ENCODE measurements at regions not wholly inside any gene's neighbourhood (a gene's known extent, or its start where the extent isn't known, plus 50 kb on each side); places are given as distances from the start of the nearest gene placed in this dataset.

DNA sequence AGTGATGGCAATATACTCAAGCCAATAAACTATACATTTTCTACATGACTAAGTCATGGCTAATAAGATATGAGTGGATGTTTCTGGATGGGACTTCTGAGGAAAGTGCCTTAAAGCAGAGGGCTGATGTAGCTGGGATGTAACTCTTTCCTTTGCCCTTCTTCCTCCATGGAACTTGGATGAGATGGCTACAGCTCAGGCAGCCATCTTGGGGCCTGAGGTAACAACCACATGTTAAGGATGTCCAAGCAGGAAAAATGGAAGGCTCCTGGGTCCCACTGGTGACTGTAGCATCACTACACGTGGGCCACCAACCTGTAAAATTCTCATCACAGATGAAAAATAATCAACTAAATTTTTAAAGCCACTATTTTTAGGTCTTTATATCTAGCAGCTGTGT, 54.4 kb upstream of the GRIP1 start:
- Histone ChIP-seq H3K36me3 (ENCODE audit: control insufficient read depth in 5 of 5, insufficient read depth in 5 of 5, low read length in 5 of 5) (no peaks in the 10 kb centered on the region), H3K9me3 (ENCODE audit: control insufficient read depth in 5 of 5, low read length in 5 of 5) (no peaks in the 10 kb centered on the region), H3K4me1 (ENCODE audit: control insufficient read depth in 5 of 5, insufficient read depth in 5 of 5, low read length in 5 of 5) (no peaks in the 10 kb centered on the region), H3K9ac (ENCODE audit: low read length in 5 of 5) (no peak overlapping the region), H3K4me3 (ENCODE audit: low read depth in 1 of 5, low read length in 5 of 5) (no peak overlapping the region), H3K27ac (ENCODE audit: low read depth, low read length) (no peak overlapping the region), H3K27me3 (ENCODE audit: control insufficient read depth in 5 of 5, insufficient read depth in 4 of 5, low read length in 5 of 5) (no peaks in the 10 kb centered on the region)

DNA sequence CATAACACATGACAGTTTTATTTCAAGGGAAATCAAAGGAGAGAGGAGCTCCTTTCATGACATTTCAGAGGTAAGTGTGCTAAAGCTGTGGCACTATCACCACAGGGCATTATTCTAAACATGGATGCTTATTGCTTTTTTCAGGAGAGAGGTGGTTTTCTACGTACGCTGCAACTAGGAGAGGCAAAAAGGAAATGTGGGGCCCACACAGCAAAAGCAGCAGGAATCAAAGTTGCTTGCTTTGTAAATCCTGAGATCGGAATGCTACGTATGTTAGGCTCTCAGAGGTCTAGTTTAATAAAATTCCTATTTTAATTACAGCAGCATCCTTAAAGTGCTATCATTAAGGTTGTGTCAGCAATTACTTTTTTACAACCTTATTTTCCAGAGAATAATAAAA, 55.0 kb upstream of the GRIP1 start:
- Histone ChIP-seq H3K4me1 (ENCODE audit: control insufficient read depth in 5 of 5, insufficient read depth in 5 of 5, low read length in 5 of 5) (no peaks in the 10 kb centered on the region), H3K9me3 (ENCODE audit: control insufficient read depth in 5 of 5, low read length in 5 of 5) (no peaks in the 10 kb centered on the region), H3K36me3 (ENCODE audit: control insufficient read depth in 5 of 5, insufficient read depth in 5 of 5, low read length in 5 of 5) (no peaks in the 10 kb centered on the region), H3K27me3 (ENCODE audit: control insufficient read depth in 5 of 5, insufficient read depth in 4 of 5, low read length in 5 of 5) (no peaks in the 10 kb centered on the region), H3K9ac (ENCODE audit: low read length in 5 of 5) (no peak overlapping the region), H3K27ac (ENCODE audit: low read depth, low read length) (no peak overlapping the region), H3K4me3 (ENCODE audit: low read depth in 1 of 5, low read length in 5 of 5) (no peak overlapping the region)

DNA sequence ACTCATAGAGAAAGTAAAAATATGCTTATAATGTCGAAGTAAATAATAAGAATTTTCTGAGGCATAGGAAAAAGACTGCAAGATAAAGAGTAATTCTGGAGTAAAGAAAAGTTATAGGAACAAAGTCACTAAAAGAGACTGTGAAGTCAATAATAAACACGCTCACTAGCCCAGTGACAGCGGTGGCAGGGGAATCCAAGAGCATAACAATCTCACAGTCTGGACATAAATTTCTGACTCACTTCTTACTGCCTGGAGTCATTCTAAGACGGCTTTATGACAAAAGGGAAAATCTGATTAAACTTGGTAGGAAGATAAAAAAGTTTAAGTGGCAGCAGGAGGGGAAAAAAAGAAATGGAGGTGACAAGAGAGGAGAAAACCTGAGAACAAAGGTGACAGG, 56.4 kb upstream of the GRIP1 start:
- no peak overlapping the region for H3K27ac ChIP-seq (ENCODE audit: low read depth, low read length)
- no peaks in the 10 kb centered on the region for H3K4me1 ChIP-seq (ENCODE audit: control insufficient read depth in 5 of 5, insufficient read depth in 5 of 5, low read length in 5 of 5)
- no peaks in the 10 kb centered on the region for H3K27me3 ChIP-seq (ENCODE audit: control insufficient read depth in 5 of 5, insufficient read depth in 4 of 5, low read length in 5 of 5)
- H3K36me3 ChIP-seq (ENCODE audit: control insufficient read depth in 5 of 5, insufficient read depth in 5 of 5, low read length in 5 of 5): no peaks in the 10 kb centered on the region
- H3K9ac ChIP-seq (ENCODE audit: low read length in 5 of 5): no peak overlapping the region
- H3K9me3 ChIP-seq (ENCODE audit: control insufficient read depth in 5 of 5, low read length in 5 of 5): no peaks in the 10 kb centered on the region
- no peak overlapping the region for H3K4me3 ChIP-seq (ENCODE audit: low read depth in 1 of 5, low read length in 5 of 5)

DNA sequence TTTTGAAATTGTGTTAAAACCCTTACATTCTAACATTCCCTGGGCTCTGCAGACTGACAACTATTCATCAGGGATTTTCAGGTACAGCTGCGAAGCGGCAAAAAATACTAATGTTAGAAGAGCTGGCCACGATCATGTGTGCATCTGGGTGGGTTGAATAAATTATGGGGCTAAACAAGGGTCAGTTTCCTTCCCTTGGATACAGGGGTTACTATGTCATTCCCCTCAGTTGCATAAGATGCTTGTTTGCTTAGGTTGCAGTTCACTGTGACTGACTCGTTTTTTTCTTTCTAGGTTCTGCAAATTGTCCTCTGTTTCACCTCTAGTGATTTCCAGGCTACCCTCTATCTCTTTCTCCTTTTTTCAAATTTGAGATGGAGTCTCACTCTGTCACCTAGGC, 58.1 kb upstream of the GRIP1 start:
- H3K4me3 ChIP-seq (ENCODE audit: low read depth in 1 of 5, low read length in 5 of 5): no peak overlapping the region
- no peaks in the 10 kb centered on the region for H3K9me3 ChIP-seq (ENCODE audit: control insufficient read depth in 5 of 5, low read length in 5 of 5)
- H3K36me3 ChIP-seq (ENCODE audit: control insufficient read depth in 5 of 5, insufficient read depth in 5 of 5, low read length in 5 of 5): no peaks in the 10 kb centered on the region
- H3K27ac ChIP-seq (ENCODE audit: low read depth, low read length): no peak overlapping the region
- H3K9ac ChIP-seq (ENCODE audit: low read length in 5 of 5): no peak overlapping the region
- no peaks in the 10 kb centered on the region for H3K4me1 ChIP-seq (ENCODE audit: control insufficient read depth in 5 of 5, insufficient read depth in 5 of 5, low read length in 5 of 5)
- no peaks in the 10 kb centered on the region for H3K27me3 ChIP-seq (ENCODE audit: control insufficient read depth in 5 of 5, insufficient read depth in 4 of 5, low read length in 5 of 5)

DNA sequence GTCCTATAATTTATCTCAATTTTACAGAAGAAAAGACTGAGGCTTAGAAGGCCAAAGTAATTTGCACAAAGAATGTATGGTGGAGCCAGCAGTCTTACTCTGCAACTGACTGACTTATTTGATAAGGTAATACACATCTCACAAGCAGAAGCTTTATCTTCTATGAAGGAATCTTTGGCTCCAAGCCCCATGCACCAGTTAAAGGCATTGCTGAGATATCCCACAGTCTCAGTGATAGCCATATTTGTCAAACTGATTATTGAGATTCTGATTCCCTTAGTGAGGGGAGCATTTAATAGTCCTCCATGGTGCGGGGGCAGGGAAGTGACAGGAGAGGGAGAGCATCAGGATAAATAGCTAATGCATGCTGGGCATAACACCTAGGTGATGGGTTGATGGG, 60.4 kb upstream of the GRIP1 start:
- Histone ChIP-seq H3K36me3 (ENCODE audit: control insufficient read depth in 5 of 5, insufficient read depth in 5 of 5, low read length in 5 of 5) (no peaks in the 10 kb centered on the region), H3K27ac (ENCODE audit: low read depth, low read length) (no peak overlapping the region), H3K27me3 (ENCODE audit: control insufficient read depth in 5 of 5, insufficient read depth in 4 of 5, low read length in 5 of 5) (no peaks in the 10 kb centered on the region), H3K4me1 (ENCODE audit: control insufficient read depth in 5 of 5, insufficient read depth in 5 of 5, low read length in 5 of 5) (no peaks in the 10 kb centered on the region), H3K9me3 (ENCODE audit: control insufficient read depth in 5 of 5, low read length in 5 of 5) (no peaks in the 10 kb centered on the region), H3K4me3 (ENCODE audit: low read depth in 1 of 5, low read length in 5 of 5) (no peak overlapping the region), H3K9ac (ENCODE audit: low read length in 5 of 5) (no peak overlapping the region)

DNA sequence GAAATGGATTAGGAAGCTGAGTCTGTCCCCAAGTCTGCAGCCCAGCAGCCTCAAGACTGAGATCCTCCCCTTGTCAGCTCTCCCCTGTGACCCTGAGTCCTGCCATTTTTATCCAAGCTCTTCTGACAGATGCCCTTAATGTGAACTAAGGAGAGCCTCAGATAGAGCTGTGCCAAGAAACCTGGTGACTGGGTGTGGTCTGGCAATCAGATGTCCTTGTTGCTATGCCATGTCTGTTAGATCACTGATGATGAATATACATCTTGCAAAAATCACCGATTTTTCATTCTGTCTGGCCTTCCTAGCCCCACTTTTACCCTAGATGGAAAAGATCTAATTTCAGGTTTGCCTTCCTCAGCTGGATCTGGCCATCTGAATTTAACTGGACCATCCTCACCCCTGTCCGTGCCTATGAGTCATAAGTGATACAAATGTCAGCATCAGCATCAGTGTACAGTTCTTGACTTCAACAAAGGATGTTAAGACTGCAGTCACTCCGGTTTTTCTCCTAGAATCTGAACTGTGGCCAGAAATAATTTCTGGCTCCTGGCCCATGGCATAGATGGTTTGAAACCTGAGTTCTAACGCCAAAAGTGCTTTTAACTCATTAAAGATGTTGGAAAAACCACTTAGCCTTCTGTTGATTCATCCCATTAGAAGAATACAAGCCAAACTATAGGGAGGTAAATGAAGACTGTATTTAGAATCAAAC, 61.2 kb upstream of the GRIP1 start:
- Histone ChIP-seq H3K9ac (ENCODE audit: low read length in 5 of 5) (no peak overlapping the region), H3K4me3 (ENCODE audit: low read depth in 1 of 5, low read length in 5 of 5) (no peak overlapping the region), H3K27ac (ENCODE audit: low read depth, low read length) (no peak overlapping the region), H3K4me1 (ENCODE audit: control insufficient read depth in 5 of 5, insufficient read depth in 5 of 5, low read length in 5 of 5) (no peaks in the 10 kb centered on the region), H3K27me3 (ENCODE audit: control insufficient read depth in 5 of 5, insufficient read depth in 4 of 5, low read length in 5 of 5) (no peaks in the 10 kb centered on the region), H3K36me3 (ENCODE audit: control insufficient read depth in 5 of 5, insufficient read depth in 5 of 5, low read length in 5 of 5) (no peaks in the 10 kb centered on the region), H3K9me3 (ENCODE audit: control insufficient read depth in 5 of 5, low read length in 5 of 5) (no peaks in the 10 kb centered on the region)

DNA sequence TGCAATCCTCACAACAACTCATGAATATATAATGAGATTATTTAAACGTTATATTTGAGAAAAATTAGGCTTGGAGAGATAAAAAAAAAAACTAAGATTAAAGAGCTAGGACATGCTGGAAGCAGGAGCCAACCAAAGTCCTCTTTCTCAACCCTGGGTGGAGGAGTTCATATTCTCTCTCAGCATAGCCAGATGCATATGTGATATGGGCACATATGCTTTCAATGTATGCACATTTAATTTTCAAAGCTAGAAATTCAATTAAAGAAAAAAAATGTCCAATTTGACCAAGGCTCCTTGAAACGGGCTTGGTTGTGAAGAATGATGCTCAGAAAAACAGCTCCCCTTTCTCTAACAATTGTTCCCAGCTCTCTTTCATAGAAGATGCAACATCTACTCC, 61.9 kb upstream of the GRIP1 start:
- H3K4me1 ChIP-seq (ENCODE audit: control insufficient read depth in 5 of 5, insufficient read depth in 5 of 5, low read length in 5 of 5): no peaks in the 10 kb centered on the region
- H3K9ac ChIP-seq (ENCODE audit: low read length in 5 of 5): no peak overlapping the region
- no peak overlapping the region for H3K4me3 ChIP-seq (ENCODE audit: low read depth in 1 of 5, low read length in 5 of 5)
- H3K36me3 ChIP-seq (ENCODE audit: control insufficient read depth in 5 of 5, insufficient read depth in 5 of 5, low read length in 5 of 5): no peaks in the 10 kb centered on the region
- no peaks in the 10 kb centered on the region for H3K27me3 ChIP-seq (ENCODE audit: control insufficient read depth in 5 of 5, insufficient read depth in 4 of 5, low read length in 5 of 5)
- no peak overlapping the region for H3K27ac ChIP-seq (ENCODE audit: low read depth, low read length)
- H3K9me3 ChIP-seq (ENCODE audit: control insufficient read depth in 5 of 5, low read length in 5 of 5): no peaks in the 10 kb centered on the region

DNA sequence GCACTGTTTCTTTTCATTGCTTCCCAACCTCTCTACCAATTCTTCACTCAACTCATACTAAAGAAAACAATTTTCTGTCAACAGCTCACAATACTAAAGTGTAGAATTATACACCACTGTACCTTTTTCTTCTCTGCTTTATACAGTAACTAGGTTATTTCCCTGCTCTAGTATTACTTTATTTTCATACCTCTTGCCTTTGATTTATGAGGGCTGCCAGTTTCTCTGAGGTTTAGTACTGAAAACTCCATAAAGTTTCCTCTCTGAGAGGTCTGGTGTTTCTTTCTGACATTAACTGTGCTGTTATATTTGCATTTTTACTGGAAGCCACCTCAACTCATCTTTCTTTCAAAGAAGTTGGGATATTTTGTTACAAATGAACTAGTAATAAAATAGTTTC, 63.0 kb upstream of the GRIP1 start:
- H3K4me1 ChIP-seq (ENCODE audit: control insufficient read depth in 5 of 5, insufficient read depth in 5 of 5, low read length in 5 of 5): no peaks in the 10 kb centered on the region
- H3K9me3 ChIP-seq (ENCODE audit: control insufficient read depth in 5 of 5, low read length in 5 of 5): no peaks in the 10 kb centered on the region
- no peaks in the 10 kb centered on the region for H3K36me3 ChIP-seq (ENCODE audit: control insufficient read depth in 5 of 5, insufficient read depth in 5 of 5, low read length in 5 of 5)
- H3K27me3 ChIP-seq (ENCODE audit: control insufficient read depth in 5 of 5, insufficient read depth in 4 of 5, low read length in 5 of 5): no peaks in the 10 kb centered on the region
- no peak overlapping the region for H3K27ac ChIP-seq (ENCODE audit: low read depth, low read length)
- no peak overlapping the region for H3K4me3 ChIP-seq (ENCODE audit: low read depth in 1 of 5, low read length in 5 of 5)
- H3K9ac ChIP-seq (ENCODE audit: low read length in 5 of 5): no peak overlapping the region

DNA sequence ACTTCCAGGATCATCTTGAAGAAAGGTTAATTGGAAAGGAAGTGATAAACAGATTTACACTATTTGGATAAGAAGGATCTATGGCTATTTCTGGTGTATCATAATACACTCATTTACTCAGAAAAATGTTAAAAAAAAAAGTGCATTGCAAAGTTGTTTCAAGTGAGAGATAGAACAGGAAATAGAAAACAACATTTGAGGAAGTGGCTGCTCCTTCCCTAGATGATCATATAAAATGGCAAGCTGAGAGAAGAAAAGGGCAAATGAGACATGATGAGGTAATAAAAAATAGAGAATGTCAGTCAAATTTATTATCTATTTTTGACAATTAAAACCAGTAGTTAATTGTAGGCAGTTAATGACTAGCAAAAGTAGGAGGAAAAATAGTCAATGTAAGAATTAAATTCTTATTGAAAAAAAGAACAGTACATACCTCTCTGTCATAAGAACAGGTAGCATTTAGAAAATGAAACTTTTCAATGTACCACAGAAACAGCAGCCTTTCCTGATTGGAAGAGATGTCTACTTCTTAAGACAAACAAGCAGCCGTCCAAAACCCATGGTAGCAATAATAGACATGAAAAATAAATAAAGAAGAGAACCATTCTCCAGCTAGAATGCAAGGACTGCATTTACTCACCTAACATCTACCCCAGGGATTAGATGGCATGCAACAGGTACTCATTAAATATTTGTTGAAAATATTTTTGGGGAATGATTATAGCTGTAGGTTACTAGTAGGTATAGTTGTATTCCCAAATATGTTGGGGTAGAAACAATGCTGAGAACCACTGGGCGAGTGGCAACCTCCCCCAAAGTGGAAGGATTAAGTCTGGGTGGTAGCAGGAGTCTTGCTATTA, 63.9 kb upstream of the GRIP1 start:
- no peak overlapping the region for H3K4me3 ChIP-seq (ENCODE audit: low read depth in 1 of 5, low read length in 5 of 5)
- no peak overlapping the region for H3K27ac ChIP-seq (ENCODE audit: low read depth, low read length)
- no peaks in the 10 kb centered on the region for H3K27me3 ChIP-seq (ENCODE audit: control insufficient read depth in 5 of 5, insufficient read depth in 4 of 5, low read length in 5 of 5)
- H3K9me3 ChIP-seq (ENCODE audit: control insufficient read depth in 5 of 5, low read length in 5 of 5): no peaks in the 10 kb centered on the region
- H3K36me3 ChIP-seq (ENCODE audit: control insufficient read depth in 5 of 5, insufficient read depth in 5 of 5, low read length in 5 of 5): no peaks in the 10 kb centered on the region
- no peak overlapping the region for H3K9ac ChIP-seq (ENCODE audit: low read length in 5 of 5)
- no peaks in the 10 kb centered on the region for H3K4me1 ChIP-seq (ENCODE audit: control insufficient read depth in 5 of 5, insufficient read depth in 5 of 5, low read length in 5 of 5)

DNA sequence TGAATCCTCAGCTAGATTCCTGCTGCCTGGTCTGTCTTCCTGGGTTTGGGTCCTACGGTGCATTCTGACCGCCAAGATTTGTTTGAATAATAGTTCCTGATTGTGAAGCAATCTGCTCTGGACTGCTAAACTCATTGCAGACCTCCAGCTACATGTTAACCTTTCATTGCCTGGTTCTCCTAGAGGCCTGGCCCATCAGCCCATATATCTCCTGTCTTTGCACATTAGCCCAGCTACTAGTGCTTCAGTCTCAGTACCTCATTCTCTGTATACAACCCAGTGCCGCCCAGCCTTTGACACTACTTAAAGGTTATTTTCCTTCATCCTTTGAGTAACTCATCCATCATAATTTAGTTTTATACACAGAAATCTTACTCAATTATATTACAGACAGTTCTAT, 65.6 kb upstream of the GRIP1 start:
- Histone ChIP-seq H3K36me3 (ENCODE audit: control insufficient read depth in 5 of 5, insufficient read depth in 5 of 5, low read length in 5 of 5) (no peaks in the 10 kb centered on the region), H3K4me3 (ENCODE audit: low read depth in 1 of 5, low read length in 5 of 5) (no peak overlapping the region), H3K27ac (ENCODE audit: low read depth, low read length) (no peak overlapping the region), H3K9ac (ENCODE audit: low read length in 5 of 5) (no peak overlapping the region), H3K9me3 (ENCODE audit: control insufficient read depth in 5 of 5, low read length in 5 of 5) (no peaks in the 10 kb centered on the region), H3K4me1 (ENCODE audit: control insufficient read depth in 5 of 5, insufficient read depth in 5 of 5, low read length in 5 of 5) (no peaks in the 10 kb centered on the region), H3K27me3 (ENCODE audit: control insufficient read depth in 5 of 5, insufficient read depth in 4 of 5, low read length in 5 of 5) (peaks cover 0 to 1% (median 0%) of the 10 kb centered on the region in 5 donors)

Data from subcutaneous abdominal adipose tissue (tissue), 5 donors.